HS-5 (cell line): ENCODE measurements at regions not wholly inside any gene's neighbourhood (a gene's known extent, or its start where the extent isn't known, plus 50 kb on each side); places are given as distances from the start of the nearest gene placed in this dataset.
"Not testable (repeated sequence)": the region's sequence is repeated elsewhere in the genome, so short reads cannot be mapped to it uniquely, and the experiment has no call there.

ENCODE experiments used
- DNase-seq: peaks from one replicate; pipeline ENCODE4 v3.0.0-alpha.2; 2012; ENCODE audit warnings: low read depth

DNA sequence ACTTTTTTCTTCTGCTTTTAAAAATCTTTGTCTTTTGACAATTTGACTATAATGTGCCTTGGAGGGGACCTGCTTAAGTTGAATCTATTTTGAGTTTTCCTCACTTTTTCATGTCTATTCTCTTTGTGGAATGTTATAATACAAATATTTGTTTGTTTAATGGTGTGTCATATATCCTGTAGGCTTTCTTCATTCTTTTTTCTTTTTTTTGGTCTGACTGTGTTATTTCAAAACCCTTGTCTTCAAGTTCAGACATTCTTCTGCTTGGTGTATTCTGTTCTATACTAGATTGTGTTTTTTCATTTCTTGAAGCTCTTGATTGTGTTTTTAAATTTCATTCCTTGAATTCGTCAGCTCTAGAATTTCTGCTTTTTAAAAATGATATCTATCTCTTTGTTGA is 228.2 kb downstream of the STK31 start:
- DNase-seq, result no peak

DNA sequence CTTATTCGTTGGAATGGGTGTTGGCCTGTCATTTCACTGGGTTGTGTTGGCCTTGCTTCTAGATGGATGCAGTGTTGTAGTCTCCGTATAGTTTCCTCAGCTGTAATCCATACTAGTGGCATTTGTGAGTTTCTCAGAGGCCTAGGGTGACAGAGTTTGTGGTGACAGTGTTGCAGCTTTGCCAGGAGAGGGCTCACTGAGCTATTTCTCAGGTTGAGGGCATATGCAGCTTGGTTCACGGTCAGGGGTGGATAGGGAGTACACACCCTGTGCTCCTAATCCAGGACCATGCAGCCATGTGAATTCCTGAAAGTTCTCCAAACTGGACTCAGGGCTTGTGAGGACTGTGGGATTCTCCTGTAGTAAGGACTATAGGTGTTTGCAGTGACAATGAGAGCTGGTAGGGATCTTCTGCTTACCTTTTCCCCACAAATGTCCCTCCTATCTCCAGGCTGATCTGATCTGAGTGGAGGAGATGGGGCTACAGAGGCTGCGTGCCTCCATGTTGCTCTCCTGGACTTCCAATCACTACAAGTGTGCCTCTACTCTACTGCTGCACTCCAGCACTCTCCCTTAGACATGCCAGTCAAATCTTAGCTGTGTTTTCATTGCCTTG is 229.0 kb downstream of the STK31 start:
- peak; percentile 33 for DNase-seq

DNA sequence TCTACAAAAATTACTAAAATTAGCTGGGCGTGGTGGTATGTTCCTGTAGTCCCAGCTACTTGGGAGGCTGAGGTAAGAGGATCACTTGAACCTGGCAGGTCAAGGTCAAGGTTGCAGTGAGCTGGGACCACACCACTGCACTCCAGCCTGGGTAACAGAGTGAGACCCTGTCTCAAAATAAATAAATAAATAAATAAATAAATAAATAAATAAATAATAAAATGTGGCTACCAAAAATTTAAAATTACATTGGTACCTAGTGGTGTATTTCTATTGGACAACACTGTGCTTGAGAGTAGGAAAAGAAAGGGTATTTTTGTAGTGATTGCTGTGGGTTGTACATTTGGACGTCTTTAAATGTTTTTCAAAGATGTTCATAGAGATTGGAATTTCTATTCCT is 229.7 kb downstream of the STK31 start:
- DNase-seq, result not testable (repeated sequence)

- no peak for DNase-seq
These were observed 231.5 kb downstream of the STK31 start for GRCh38 chr7:23941551-23941950.

- DNase-seq, result no peak
These were observed 232.0 kb downstream of the STK31 start for GRCh38 chr7:23942032-23942431.

GRCh38 chr7:23944131-23944530 is 234.1 kb downstream of the STK31 start:
- no peak for DNase-seq

- no peak for DNase-seq
These were observed 235.5 kb downstream of the STK31 start for GRCh38 chr7:23945472-23945871.

DNA sequence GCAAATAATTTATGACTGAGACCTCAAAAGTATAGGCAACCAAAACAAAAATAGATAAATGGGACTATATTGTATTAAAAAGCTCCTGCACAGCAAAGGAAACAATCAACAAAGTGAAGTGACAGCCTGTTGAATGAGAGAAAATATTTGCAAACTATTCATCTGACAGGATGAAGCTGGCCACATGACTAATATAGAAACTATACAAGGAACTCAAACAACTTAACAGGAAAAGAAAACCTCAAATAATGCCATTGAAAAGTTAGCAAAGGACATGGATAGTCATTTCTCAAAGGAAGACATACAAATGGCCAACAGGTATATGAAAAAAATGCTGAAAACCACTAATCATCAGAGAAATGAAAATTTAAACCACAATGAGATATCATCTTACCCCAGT is 245.1 kb downstream of the STK31 start:
- peak; percentile 25 for DNase-seq

DNA sequence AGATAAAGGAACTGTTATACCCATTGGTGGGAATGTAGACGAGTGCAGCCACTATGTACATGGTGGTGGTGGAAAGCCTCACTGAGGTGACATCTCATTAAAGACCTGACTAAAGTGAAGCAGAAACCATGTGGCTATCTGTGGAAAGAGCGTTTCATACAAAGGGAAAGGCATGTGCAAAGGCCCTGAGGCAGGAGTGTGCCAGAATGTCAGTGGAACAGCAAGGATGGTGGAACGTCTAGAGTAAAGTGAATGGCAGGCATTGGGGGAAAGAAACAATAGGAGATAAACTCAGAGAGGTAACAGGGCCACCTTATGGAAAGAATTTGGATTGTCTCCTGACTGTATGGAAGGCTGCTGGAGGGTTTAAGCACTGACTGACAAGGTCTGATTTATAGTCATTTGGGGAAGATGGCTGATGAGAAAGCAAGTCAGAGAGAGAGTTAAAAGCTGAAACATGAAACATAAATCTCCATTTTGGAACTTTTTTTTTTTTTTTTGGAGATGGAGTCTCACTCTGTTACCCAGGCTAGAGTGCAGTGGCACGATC is 245.7 kb downstream of the STK31 start:
- DNase-seq, result no peak

DNA sequence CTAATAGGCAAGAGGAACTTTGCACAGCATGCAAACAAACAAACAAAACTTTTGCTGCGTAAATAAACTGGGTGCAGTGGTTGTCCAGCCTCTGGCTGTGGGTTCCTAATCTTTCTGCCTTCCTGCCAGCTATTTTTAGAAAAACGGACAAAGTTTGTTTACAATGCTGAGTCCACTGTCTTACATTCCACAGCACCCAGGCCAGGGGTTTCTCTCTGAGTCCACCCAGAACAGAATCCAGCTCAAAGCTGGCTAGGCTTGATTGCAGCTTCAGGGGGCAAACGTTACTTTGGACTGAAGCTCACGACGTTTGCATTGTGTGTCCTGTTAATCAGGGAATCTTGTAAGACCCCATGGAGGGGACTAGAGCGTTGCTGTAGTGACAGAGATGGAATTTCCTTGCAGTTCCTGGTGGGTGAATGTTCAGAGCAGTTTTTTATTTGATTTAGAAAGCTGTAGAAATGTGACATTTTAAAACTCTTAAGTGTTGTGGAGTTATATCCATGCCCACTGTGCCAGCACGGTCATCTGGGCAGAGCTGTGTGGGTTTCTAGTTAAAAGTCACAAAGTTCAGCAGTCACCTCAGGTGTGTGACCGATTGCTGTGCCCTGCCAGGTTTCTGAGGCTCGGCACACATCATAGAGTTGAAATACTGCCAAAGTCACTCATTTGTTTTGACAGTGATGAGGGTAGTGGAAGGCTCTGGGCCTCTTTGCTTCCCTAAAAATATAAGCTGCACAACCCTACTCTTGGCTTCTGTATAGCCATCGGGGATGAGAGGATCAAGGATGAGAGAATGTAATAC is 247.0 kb downstream of the STK31 start:
- no peak for DNase-seq

DNA sequence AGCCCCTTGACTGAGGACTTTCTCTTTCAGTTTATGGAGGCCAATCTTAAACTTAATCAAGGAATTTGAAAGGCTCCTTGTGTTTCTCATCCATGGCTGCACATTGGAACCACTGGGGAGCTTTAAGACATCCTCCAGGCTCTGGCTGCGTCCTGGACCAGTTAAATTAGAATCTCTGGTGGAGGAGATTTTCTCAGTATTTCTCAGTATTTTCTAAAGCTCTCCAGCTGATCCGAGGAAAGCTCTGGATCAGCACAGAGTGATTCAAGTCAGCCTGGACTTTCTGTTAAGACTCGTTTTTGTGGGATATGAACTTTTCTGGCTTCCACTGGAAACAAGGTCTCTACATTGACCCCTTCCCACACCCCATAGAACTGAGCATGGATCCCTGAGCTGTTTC is 249.8 kb downstream of the STK31 start:
- no peak for DNase-seq

DNA sequence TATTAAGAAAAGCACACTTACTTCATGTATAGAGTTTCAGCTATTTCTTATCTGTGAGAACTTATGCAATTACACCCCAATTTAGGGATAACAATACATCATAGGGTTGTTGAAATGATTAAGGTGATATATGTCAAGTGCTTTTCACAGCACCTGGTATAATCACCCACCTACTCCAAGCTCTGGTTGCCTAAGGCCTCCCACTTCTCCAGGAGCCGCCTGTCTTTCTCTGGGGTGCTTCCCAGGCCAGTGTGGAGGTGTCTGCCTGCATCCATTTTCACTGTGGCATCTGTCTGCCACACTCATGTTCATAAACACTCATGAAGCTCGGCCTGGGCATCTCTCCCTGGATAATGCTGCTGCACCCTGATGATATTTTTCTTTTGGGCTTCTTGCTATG is 250.3 kb downstream of the STK31 start:
- DNase-seq, result no peak

DNA sequence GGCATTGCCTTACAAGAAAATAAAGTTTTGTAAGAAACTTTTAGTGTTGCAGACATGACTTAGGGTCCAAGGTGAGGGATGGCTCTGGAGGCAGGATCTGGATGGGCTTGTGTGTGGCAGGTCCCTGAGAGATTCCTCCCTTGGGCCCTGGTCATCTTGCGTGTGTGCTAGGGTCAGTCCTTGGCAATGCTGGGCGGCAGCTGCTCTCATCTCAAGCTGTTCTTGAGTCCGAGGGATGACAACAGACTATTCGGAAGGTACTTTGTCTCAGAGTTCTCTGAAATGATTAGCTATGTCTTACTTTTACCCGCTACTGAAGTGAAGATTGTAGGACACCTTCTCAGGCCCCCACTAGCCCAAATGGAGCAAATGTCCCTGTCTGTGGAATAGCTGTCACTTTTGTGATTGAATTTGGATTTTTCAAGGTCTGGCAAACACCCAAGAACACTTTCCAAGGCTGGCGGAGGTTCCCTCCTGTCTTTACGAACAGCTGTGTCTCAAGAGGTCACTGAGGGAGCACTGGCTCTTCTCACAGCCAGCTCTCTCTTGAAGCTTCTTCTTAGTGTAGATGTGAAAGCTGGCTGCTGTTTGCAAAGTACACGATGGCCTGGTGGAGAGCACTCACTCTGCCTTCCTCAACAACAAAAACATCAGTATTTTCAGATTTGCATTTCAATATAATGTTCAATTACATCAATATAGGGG is 253.6 kb downstream of the STK31 start:
- DNase-seq, result no peak

- DNase-seq, result no peak
These were observed 254.7 kb downstream of the STK31 start for GRCh38 chr7:23964715-23965114.

DNA sequence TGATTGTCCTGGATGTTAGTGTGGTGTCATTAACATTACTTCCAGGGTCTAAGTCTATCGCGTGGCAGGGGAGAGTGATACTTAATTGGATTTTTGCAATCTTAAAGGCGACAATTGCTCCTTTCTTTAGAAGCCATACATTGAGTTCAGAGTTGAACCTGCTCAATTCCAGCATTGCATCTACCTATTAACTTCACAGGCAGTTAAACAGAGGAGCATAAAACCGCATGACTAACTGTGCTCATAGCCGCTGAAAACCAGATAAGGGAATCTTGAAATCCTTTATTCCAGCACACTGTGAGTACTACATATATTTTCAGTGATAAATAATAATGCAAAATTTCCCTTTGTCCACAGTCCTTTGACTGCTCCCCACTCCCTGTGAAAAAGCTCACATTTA is 255.3 kb downstream of the STK31 start:
- no peak for DNase-seq

DNA sequence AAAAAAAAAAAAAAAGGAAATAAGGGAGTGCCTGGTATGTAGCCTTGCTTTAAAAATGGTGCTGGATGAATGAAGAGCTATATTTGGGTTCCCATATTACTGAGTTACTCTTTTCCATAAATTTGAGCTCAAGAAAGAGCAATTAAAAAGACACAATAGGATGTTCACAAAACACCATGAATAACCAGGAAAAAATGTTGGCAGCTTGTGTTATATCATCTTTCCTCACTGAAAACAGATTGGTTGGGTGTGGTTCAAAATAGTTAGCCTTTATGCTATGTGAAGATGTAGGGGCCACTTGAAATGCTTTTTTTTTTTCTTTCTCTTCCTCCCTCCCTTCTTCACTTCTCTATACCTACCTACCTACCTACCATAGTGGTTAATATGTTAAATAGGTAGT is 256.9 kb downstream of the STK31 start:
- DNase-seq, result peak; percentile 59

GRCh38 chr7:23967949-23968599 is 258.1 kb downstream of the STK31 start:
- no peak for DNase-seq

GRCh38 chr7:23968791-23969190 is 258.8 kb downstream of the STK31 start:
- DNase-seq, result no peak

DNA sequence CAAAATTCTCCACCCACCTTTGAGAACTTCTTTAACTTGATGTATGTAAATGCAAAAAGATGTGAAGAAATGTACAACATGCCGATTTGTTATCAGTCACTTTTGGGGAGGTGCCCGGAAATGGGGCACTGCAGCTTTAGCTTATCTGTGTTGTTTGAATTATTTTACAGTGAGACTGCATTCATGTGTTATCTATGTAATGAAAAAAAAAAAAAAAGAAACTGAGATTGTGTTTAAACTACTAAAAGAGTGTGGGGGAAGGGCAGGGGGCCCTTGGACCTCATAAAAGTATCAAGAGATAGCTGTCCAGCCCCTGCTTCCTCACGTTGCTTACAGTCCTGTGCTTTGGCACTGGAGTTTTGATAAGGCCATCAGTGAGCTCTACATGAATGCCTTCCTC is 259.4 kb downstream of the STK31 start:
- DNase-seq, result no peak

- no peak for DNase-seq
These were observed 260.2 kb downstream of the STK31 start for GRCh38 chr7:23970193-23970592.

GRCh38 chr7:23971031-23971430 is 261.0 kb downstream of the STK31 start:
- no peak for DNase-seq

GRCh38 chr7:23972057-23972456 is 262.0 kb downstream of the STK31 start:
- no peak for DNase-seq
